ENCODE measurements at regions not wholly inside any gene's neighbourhood (a gene's known extent, or its start where the extent isn't known, plus 50 kb on each side); places are given as distances from the start of the nearest gene placed in this dataset.

- no peak overlapping the region for H2BK20ac ChIP-seq (ENCODE audit: low read length)
- TF ChIP-seq E2F6 (IDR thresholded peaks at IDR 0.05): no peak
- TF ChIP-seq ATF2 (IDR thresholded peaks at IDR 0.05; ENCODE audit: low read length): no peak
- no peak for TF ChIP-seq RXRA (IDR thresholded peaks at IDR 0.05; ENCODE audit: insufficient read depth, low read depth, low read length)
- TF ChIP-seq HDAC6 (IDR thresholded peaks at IDR 0.05; ENCODE audit: low read depth, low read length): no peak
- no peak for TF ChIP-seq CTBP2 (IDR thresholded peaks at IDR 0.05; ENCODE audit: borderline replicate concordance, insufficient read depth, insufficient read length, low read length)
- TF ChIP-seq NANOG (IDR thresholded peaks at IDR 0.05; ENCODE audit: insufficient read depth, low read depth, low read length, poor library complexity, severe bottlenecking): no peak
- TF ChIP-seq POU5F1 (IDR thresholded peaks at IDR 0.05; ENCODE audit: low read depth, low read length): no peak
- TF ChIP-seq SIX5 (IDR thresholded peaks at IDR 0.05; ENCODE audit: low read depth, low read length): no peak
- no peak for TF ChIP-seq KDM1A (IDR thresholded peaks at IDR 0.05; ENCODE audit: borderline replicate concordance, low read length)
- no peak for TF ChIP-seq KDM4A (IDR thresholded peaks at IDR 0.05; ENCODE audit: low read depth, low read length, severe bottlenecking)
- TF ChIP-seq POLR2AphosphoS5 (IDR thresholded peaks at IDR 0.05; ENCODE audit: low read depth, low read length): no peak
- no peaks in the 10 kb centered on the region for H3K4me1 ChIP-seq (replicated peaks in 1 of 4; ENCODE audit: control insufficient read depth in 3 of 4, insufficient read depth in 4 of 4, low read length in 3 of 4)
- no peak overlapping the region for H2BK5ac ChIP-seq (ENCODE audit: low read depth, low read length)
- H3K36me3 ChIP-seq (ENCODE audit: control insufficient read depth in 2 of 4, insufficient read depth in 4 of 4, low read length in 3 of 4): no peaks in the 10 kb centered on the region
- ChIA-PET CTCF (ENCODE audit: partially characterized antibody) (no interaction called here), POLR2A (ENCODE audit: partially characterized antibody) (no interaction called here)
- H3K23ac ChIP-seq (ENCODE audit: insufficient read length): no peak overlapping the region
- DNase-seq (ENCODE audit: low read depth in 1 of 2, low spot score in 2 of 2): no peak
- H2BK12ac ChIP-seq (ENCODE audit: low read depth, low read length): no peak overlapping the region
- no peak overlapping the region for H2BK15ac ChIP-seq (ENCODE audit: low read length)
- no peak overlapping the region for H3K4me3 ChIP-seq (ENCODE audit: extremely low read depth in 1 of 4, insufficient read depth in 2 of 4, low read depth in 3 of 4, low read length in 4 of 4)
- no peak overlapping the region for H2AK5ac ChIP-seq (ENCODE audit: low read depth, low read length)
- no peak overlapping the region for H4K8ac ChIP-seq (ENCODE audit: extremely low read depth, insufficient read depth, low read length)
- no peak overlapping the region for H3K14ac ChIP-seq (ENCODE audit: insufficient read length)
- no peak overlapping the region for H3K4me2 ChIP-seq (ENCODE audit: insufficient read depth in 1 of 2, low read depth in 2 of 2, low read length in 2 of 2)
- WGBS, 2 experiments (ENCODE audit: extremely low coverage in 1 of 2, insufficient coverage in 1 of 2, insufficient read length in 1 of 2, insufficient replicate concordance in 2 of 2, low coverage in 1 of 2, low lambda C conversion rate in 2 of 2, missing lambda C conversion rate in 1 of 2): 88% methylated on average over 4 of the region's 4 CpGs; no CpG with 5 or more reads in 1 of the 2 experiments
- H2AFZ ChIP-seq (ENCODE audit: low read length): 0 out of 2 replicates have a peak overlapping the region, but pooled peaks have one; percentile 33
- no peaks in the 10 kb centered on the region for H3K27me3 ChIP-seq (replicated peaks in 1 of 4; ENCODE audit: control insufficient read depth in 3 of 4, extremely low read depth in 1 of 4, insufficient read depth in 3 of 4, low read length in 3 of 4)
- FAIRE-seq: no peak
- H3K9ac ChIP-seq (replicated peaks in 1 of 4; ENCODE audit: extremely low read depth in 1 of 4, low read depth in 3 of 4, low read length in 3 of 4): no peak overlapping the region
- no peaks in the 10 kb centered on the region for H3K79me1 ChIP-seq (ENCODE audit: low read depth, low read length)
- no peak overlapping the region for H3K27ac ChIP-seq (ENCODE audit: low read depth, low read length)
- no peaks in the 10 kb centered on the region for H4K20me1 ChIP-seq (replicated peaks in 1 of 2; ENCODE audit: control insufficient read depth in 1 of 2, insufficient read depth in 2 of 2, low read length in 2 of 2)
- no peaks in the 10 kb centered on the region for H3K79me2 ChIP-seq (ENCODE audit: control insufficient read depth in 1 of 2, insufficient read depth in 2 of 2, low read length in 2 of 2)
- no peak overlapping the region for H3K4ac ChIP-seq (replicated peaks; ENCODE audit: insufficient read length, low read depth, low read length)
- no peaks in the 10 kb centered on the region for H3K9me3 ChIP-seq (ENCODE audit: insufficient read depth in 2 of 2, low read depth in 1 of 2, low read length in 1 of 2)
- H3K18ac ChIP-seq (ENCODE audit: extremely low read depth, low read length): no peak overlapping the region
- no peak overlapping the region for H4K91ac ChIP-seq (replicated peaks; ENCODE audit: insufficient read length, low read length)
- no peak overlapping the region for H3K56ac ChIP-seq (replicated peaks; ENCODE audit: insufficient read length, low read depth, low read length)
- H4K5ac ChIP-seq (ENCODE audit: insufficient read length, low read depth, low read length): no peak overlapping the region
- H2BK120ac ChIP-seq (replicated peaks; ENCODE audit: low read depth, low read length): no peak overlapping the region
- no peaks in the 10 kb centered on the region; the same call in 1 of the 2 replicates for H3K23me2 ChIP-seq (ENCODE audit: low read depth, low read length)
Measured at GRCh38 chr3:118792191-118792590, 242.5 kb downstream of the IGSF11 start.
